NCI-H2081 (cell line): ENCODE measurements at regions not wholly inside any gene's neighbourhood (a gene's known extent, or its start where the extent isn't known, plus 50 kb on each side); places are given as distances from the start of the nearest gene placed in this dataset.

Source experiments
- DNase-seq, 2 experiments: peaks; one replicate each; lab custom pipeline; 2025; lab: John Stamatoyannopoulos, UW

DNA sequence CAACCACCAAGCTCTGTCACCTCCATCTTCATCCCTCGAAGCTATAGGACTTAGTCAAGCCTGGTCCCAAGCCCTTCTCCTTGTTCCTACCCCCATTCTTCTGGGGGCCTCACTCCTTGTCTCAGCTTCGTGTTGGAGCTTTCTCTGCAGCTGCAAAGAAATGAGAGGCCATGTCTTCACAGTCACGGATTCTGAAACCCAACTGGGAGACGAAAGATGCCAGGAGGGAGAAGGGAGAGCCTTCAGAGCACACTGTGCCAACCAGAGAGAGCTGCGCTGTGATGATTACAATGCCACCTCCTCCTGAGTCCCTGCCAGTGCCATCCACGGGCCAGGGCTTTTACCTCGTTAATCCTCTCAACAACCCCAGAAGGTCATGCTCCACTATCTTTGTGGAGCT lies 469.3 kb downstream of the TBC1D22A start:
- no peak for DNase-seq

GRCh38 chr22:47230741-47231140 lies 468.3 kb downstream of the TBC1D22A start:
- no peak for DNase-seq

GRCh38 chr22:47230251-47230650 lies 467.8 kb downstream of the TBC1D22A start:
- no peak for DNase-seq

GRCh38 chr22:47228767-47229166 lies 466.3 kb downstream of the TBC1D22A start:
- DNase-seq: no peak

DNA sequence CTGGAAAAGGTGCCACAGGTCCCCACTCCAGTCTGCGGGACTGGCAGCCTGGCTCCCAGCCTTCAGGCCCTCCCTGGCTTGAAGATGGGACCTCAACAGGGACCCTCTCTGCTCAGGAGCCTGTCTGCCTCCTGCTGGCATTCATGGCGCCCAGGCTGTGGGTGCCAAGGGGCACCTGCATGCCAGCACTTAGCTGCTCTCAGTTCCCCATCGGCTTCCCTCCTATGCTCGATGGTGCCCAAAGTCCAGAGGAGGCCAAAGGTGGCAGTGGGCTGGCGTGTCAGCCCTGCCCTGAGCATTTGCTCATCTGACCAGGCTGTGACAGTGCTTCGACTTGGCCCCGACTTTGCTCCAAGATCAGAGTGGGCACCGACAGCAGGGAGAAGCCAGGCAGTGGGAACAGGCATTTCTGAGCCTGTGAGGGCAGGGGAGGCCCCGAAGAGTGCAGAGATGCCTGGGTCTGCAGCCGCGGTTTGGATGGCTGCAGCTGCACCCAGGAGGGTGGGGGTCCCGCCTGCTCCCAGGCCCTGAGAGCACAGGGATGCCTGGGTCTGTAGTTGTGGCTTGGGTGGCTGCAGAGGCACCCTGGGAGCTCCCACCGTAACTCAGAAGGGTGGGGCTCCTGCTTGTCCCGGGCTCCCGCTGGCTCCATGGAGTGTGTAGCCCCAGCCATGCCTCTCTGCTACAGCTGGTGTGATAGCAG lies 463.6 kb downstream of the TBC1D22A start:
- no peak for DNase-seq

DNA sequence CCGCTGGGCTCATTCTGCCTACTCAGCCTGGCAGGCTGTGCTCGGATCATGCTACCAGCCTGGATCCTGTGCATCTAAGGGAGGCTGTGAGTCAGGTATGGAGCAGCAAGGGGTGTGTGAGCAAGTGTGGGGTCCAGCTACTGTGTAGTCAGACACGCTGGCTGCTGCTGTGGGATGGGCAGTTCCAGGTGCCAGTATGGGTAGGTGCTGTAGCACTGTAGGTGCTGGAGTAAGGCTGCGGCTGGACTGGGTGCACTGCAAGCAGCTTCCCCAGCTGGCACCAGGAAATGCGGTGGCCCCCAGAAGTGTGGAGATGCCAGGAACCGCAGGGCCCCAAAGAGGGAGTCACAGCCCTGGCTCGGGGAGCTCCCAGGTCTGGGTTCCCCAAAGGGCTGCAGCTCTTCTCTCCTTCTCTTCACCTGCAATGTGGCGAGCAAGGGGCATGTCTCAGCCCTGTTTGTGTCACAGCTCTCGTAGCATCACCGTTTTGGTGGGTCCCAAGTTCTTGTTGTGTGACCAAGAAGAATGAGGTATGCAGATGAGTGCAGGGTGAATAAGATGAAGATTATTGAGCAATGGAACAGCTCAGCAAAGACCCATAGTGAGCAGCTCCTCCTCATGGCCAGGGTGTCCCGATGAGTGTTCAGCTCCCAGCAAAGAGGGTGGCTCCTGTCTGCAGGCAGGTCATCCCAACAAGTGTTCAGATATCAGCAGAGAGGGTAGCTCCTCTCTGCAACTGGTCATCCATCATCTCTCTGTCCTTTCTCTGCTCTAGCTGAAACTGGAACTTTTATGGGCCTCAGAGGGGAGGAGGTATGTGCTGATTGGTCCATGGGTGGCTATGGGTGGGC lies 462.9 kb downstream of the TBC1D22A start:
- DNase-seq: no peak
